H1 (cell line): ENCODE measurements at regions not wholly inside any gene's neighbourhood (a gene's known extent, or its start where the extent isn't known, plus 50 kb on each side); places are given as distances from the start of the nearest gene placed in this dataset.

Experiments
- HDAC6 ChIP-seq: IDR thresholded peaks from one replicate; pipeline ENCODE4 v1.7.1; 2012; ENCODE audit warnings: low read depth, mild to moderate bottlenecking, inconsistent platforms, low read length, moderate library complexity
- NRF1 ChIP-seq: IDR thresholded peaks from 2 replicates; pipeline ENCODE4 v1.6.1; 2011; ENCODE audit warnings: mild to moderate bottlenecking, low read depth, low read length, improper control_type of control experiment
- PHF8 ChIP-seq: fragments of 200-600 bp; sonication (generic); conservative IDR thresholded peaks from 2 replicates; pipeline ENCODE4 v1.7.1; 2012; ENCODE audit warnings: low read depth, mild to moderate bottlenecking, inconsistent platforms, low read length, moderate library complexity
- RNF2 ChIP-seq: fragments of 200-900, 300-1000 bp; sonication (generic); IDR thresholded peaks from 2 replicates; pipeline ENCODE4 v1.7.1; 2016; ENCODE audit warnings: borderline replicate concordance, low read depth, mild to moderate bottlenecking, antibody characterized with exemption, low read length; ENCODE audit not compliant: poor library complexity, severe bottlenecking; ENCODE audit errors: missing control alignments
- SAP30 ChIP-seq: fragments of 300-600 bp; sonication (generic); IDR thresholded peaks from 2 replicates; pipeline ENCODE4 v1.7.1; 2012; ENCODE audit warnings: low read length, moderate library complexity, mild to moderate bottlenecking, inconsistent platforms; ENCODE audit not compliant: insufficient read depth, insufficient replicate concordance
- SP1 ChIP-seq: IDR thresholded peaks from 2 replicates; pipeline ENCODE4 v1.6.1; 2011; ENCODE audit warnings: low read depth, low read length
- SP4 ChIP-seq: IDR thresholded peaks from 2 replicates; pipeline ENCODE4 v1.6.1; 2012; ENCODE audit warnings: low read length, inconsistent platforms

GRCh38 chr10:121667948-121668313, 69.7 kb upstream of the FGFR2 start (continued):
- no peak for TF ChIP-seq NRF1
- TF ChIP-seq RNF2, result no peak
- no peak for TF ChIP-seq PHF8
- TF ChIP-seq HDAC6, result no peak
- no peak for TF ChIP-seq SAP30
- TF ChIP-seq SP4, result no peak
- TF ChIP-seq SP1, result no peak
